ENCODE measurements at regions not wholly inside any gene's neighbourhood (a gene's known extent, or its start where the extent isn't known, plus 50 kb on each side); places are given as distances from the start of the nearest gene placed in this dataset.

GRCh38 chr10:129322933-129323820 lies 143.9 kb upstream of the MGMT start:
- DNase-seq, result no peak

- DNase-seq, result no peak
Measured at GRCh38 chr10:129323879-129324278, 143.2 kb upstream of the MGMT start.

- DNase-seq, result no peak
Measured at GRCh38 chr10:129325893-129326292, 141.1 kb upstream of the MGMT start.

- DNase-seq, result no peak
Measured at GRCh38 chr10:129328546-129328945, 138.5 kb upstream of the MGMT start.

GRCh38 chr10:129329385-129330055 lies 137.5 kb upstream of the MGMT start:
- no peak for DNase-seq

GRCh38 chr10:129330211-129330610 lies 136.8 kb upstream of the MGMT start:
- no peak for DNase-seq

GRCh38 chr10:129331207-129331838 lies 135.7 kb upstream of the MGMT start:
- DNase-seq, result no peak

GRCh38 chr10:129331839-129332220 lies 135.2 kb upstream of the MGMT start:
- DNase-seq, result no peak

- no peak for DNase-seq
Measured at GRCh38 chr10:129332476-129332875, 134.6 kb upstream of the MGMT start.

- DNase-seq, result no peak
Measured at GRCh38 chr10:129333706-129334105, 133.3 kb upstream of the MGMT start.

- DNase-seq, result no peak
Measured at GRCh38 chr10:129334266-129334665, 132.8 kb upstream of the MGMT start.

GRCh38 chr10:129335396-129335795 lies 131.6 kb upstream of the MGMT start:
- DNase-seq, result no peak

- no peak for DNase-seq
Measured at GRCh38 chr10:129335942-129336341, 131.1 kb upstream of the MGMT start.

- DNase-seq, result no peak
Measured at GRCh38 chr10:129339191-129339590, 127.8 kb upstream of the MGMT start.

GRCh38 chr10:129339841-129340240 lies 127.2 kb upstream of the MGMT start:
- no peak for DNase-seq

- DNase-seq, result no peak
Measured at GRCh38 chr10:129341087-129341486, 126.0 kb upstream of the MGMT start.

- DNase-seq, result no peak
Measured at GRCh38 chr10:129342385-129342784, 124.7 kb upstream of the MGMT start.

- no peak for DNase-seq
Measured at GRCh38 chr10:129343141-129343540, 123.9 kb upstream of the MGMT start.

GRCh38 chr10:129344103-129344502 lies 122.9 kb upstream of the MGMT start:
- DNase-seq, result no peak

- no peak for DNase-seq
Measured at GRCh38 chr10:129344731-129345355, 122.2 kb upstream of the MGMT start.

GRCh38 chr10:129345763-129346162 lies 121.3 kb upstream of the MGMT start:
- DNase-seq, result no peak

- DNase-seq, result no peak
Measured at GRCh38 chr10:129350690-129351089, 116.4 kb upstream of the MGMT start.

- DNase-seq, result no peak
Measured at GRCh38 chr10:129353101-129353500, 113.9 kb upstream of the MGMT start.

All from GOT3 (cell line).